ENCODE measurements at regions not wholly inside any gene's neighbourhood (a gene's known extent, or its start where the extent isn't known, plus 50 kb on each side); places are given as distances from the start of the nearest gene placed in this dataset.

- DNase-seq (ENCODE audit: low read depth): no peak
These were observed 337.3 kb upstream of the ARRDC4 start for GRCh38 chr15:97623091-97623661.

DNA sequence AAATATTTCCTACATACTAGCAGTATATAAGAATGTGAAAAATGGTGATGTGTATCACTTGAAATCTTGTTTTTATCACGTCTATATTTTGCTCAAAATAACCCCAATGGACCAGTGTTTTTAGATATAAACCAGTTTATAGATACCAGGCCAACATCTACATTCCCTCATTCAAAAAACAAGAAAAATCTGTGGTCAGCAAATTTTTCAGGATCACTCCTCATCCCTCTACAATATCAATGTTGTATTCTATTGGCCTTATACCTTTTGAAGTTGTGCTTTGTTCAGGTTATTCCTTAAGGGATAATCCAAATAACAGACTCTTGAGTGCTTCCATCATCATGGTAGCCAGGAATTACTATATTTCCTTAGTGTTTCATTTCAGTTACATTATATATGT, 332.9 kb upstream of the ARRDC4 start:
- no peak for DNase-seq (ENCODE audit: low read depth)

- DNase-seq (ENCODE audit: low read depth): no peak
These were observed 314.7 kb upstream of the ARRDC4 start for GRCh38 chr15:97645758-97646157.

DNA sequence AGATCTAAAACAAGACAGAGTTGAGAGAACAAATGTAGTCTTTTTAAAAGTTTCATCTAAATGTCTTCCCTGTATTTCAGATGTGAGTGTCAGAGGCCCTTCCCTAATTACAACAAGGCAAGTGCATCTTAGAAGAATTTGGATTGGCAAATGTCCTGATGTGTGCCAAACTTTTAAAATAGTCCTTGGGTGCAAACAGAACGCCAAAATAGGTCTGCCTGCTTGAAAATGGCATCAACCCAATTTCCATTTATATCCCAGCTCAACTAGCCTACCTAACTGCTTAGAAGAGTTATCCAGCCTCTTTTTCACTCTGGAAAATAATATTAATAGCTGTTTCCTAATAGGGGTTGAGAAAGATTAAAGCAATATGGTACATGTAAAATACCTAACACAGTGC, 311.8 kb upstream of the ARRDC4 start:
- DNase-seq (ENCODE audit: low read depth): no peak

- no peak for DNase-seq (ENCODE audit: low read depth)
These were observed 308.5 kb upstream of the ARRDC4 start for GRCh38 chr15:97652041-97652440.

DNA sequence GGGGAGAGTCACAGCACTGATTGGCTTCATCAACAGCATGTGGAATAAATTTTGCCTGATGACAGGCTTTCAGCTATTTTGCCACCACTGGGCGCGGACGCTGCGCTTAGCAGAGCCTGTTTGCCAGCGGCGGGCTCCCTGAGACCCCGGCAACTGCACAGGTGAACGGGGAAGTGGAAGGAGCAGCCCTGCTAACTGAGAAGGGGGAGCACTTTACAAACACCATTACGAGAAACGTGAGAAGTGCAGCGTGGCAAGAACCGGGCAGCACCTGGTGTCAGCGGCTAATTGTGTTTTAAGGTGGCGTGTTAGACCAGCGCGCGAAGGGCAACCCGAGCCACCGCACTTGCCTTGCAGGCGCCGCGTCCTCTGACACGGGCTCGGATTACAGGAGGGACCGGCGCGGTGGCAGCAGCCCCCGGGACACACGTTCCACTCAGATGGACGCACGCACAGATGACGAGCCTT, 307.8 kb upstream of the ARRDC4 start:
- no peak for DNase-seq (ENCODE audit: low read depth)

GRCh38 chr15:97653896-97654295, 306.6 kb upstream of the ARRDC4 start:
- DNase-seq (ENCODE audit: low read depth): no peak

DNA sequence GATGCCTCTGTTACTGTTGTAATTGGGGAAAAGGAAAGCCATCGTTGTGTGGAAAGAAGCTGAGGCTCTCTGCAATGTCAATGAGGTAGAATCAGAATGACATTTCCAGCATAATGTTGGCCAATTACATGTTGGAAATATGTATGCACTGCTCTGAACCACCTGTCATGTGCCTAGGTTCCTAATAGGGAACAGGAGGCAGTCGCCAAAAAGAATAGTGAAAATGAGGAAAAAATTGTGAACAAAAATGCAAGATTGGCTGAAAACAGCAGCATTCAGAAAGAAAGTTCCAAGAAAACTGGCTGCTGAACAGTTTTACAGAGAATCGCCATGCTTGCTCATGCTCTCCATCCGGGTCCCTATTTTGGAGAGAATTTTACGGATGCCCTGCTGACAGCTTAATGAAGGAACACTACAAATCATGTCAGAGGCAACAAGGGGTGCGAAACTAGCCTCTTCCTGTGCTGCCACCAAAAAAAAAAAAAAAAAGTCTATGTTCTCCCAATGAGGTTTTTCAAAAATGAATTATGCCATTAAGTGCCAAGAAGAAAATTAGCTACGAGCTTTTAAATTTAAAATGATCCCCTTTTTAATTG, 305.9 kb upstream of the ARRDC4 start:
- no peak for DNase-seq (ENCODE audit: low read depth)

DNA sequence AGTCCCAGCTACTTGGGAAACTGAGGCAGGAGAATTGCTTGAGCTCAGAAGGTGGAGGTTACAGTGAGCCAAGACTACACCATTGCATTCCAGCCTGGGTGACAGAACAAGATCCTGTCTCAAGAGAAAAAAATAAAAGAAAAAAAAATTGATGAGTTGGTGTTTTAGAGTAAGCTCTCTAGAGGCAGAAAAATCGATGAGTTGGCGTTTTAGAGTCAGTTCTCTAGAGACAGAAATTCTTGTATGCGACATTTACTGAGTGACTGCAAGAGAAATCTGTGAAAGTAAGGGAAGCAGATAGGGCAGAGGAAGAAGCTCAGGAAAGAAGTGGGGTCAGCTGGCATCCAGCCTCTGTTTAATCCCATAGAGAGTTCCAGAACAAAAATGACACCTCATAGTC, 298.7 kb upstream of the ARRDC4 start:
- DNase-seq (ENCODE audit: low read depth): no peak

DNA sequence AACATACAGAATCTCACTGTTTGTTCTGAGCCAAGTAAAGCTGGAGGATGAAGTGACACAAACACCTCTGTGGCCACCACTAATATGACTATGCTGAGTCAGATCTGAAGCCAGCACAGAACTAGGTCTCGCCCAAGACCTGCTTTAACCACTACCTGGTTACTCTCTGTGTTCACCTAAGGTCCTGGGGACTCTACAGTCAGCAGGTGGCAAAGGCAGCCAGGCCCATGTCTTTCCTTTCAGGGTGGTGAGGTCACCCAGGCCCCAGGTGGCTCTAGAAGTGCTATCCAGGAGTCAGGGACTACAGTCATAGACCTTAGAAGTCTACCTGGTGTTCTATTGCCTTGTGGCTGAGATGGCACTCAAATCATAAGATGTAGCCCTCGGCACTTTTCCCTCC, 287.9 kb upstream of the ARRDC4 start:
- no peak for DNase-seq (ENCODE audit: low read depth)

GRCh38 chr15:97678656-97679055, 281.8 kb upstream of the ARRDC4 start:
- no peak for DNase-seq (ENCODE audit: low read depth)

GRCh38 chr15:97679106-97679688, 281.3 kb upstream of the ARRDC4 start:
- no peak for DNase-seq (ENCODE audit: low read depth)

GRCh38 chr15:97680606-97681220, 279.8 kb upstream of the ARRDC4 start:
- DNase-seq (ENCODE audit: low read depth): no peak

DNA sequence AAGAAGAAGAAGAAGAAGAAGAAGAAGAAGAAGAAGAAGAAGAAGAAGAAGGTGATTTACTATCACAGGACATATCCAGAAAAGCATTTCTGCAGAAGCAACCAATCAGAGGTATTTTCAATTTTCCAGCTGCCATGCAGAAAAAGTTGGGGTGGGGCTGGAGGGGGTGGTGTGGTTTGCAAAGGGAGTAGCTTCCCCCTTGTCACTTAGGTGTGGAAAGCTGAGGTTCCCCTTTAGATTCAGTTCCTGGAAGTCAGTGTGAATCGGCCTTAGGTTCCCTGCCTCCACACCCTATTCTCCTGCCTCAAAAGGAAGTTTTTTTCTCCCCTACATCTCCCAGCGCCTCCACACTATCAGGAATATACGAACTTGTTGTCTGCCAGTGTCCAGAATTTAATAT, 276.7 kb upstream of the ARRDC4 start:
- no peak for DNase-seq (ENCODE audit: low read depth)

- no peak for DNase-seq (ENCODE audit: low read depth)
These were observed 276.3 kb upstream of the ARRDC4 start for GRCh38 chr15:97684249-97684648.

DNA sequence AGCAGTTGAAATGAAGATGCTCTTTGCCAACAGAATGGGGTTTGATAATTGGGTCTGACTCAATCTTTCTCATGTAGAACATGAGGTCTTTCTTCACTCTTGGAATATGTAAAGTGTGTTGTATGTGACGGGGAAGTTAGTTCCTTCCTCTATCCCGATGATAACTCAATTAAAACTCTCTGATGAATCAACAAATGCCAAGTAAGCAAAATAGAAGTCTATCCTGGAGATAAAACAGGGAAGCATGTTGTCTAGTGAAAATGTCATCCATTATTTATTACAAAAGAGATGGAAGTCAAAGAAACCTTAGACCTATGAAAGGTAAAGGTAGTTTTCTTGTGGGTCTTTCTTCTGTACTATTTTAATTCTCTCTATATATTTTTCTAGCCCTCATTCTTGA, 274.2 kb upstream of the ARRDC4 start:
- DNase-seq (ENCODE audit: low read depth): no peak

GRCh38 chr15:97687654-97688053, 272.8 kb upstream of the ARRDC4 start:
- DNase-seq (ENCODE audit: low read depth): no peak

- no peak for DNase-seq (ENCODE audit: low read depth)
These were observed 272.3 kb upstream of the ARRDC4 start for GRCh38 chr15:97688177-97688576.

- DNase-seq (ENCODE audit: low read depth): no peak
These were observed 271.6 kb upstream of the ARRDC4 start for GRCh38 chr15:97688886-97689285.

DNA sequence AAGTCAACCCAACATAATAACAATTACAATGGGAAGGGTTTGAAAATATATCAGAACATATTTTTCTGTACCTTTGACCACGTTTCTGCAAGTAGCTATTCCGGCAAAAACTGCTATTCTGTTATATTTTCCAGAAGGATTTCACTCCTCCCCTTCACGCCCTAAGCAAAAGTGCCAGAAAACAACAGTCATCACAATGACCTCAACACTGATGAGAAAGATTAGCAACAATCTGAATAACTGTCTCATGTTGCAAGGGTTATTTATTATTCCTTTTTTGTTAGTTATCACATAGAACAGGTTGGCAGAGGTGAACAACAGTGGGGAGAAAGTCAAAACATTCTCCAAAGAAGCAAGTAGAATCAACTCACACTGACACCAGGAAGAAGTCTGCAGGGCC, 269.4 kb upstream of the ARRDC4 start:
- DNase-seq (ENCODE audit: low read depth): no peak

DNA sequence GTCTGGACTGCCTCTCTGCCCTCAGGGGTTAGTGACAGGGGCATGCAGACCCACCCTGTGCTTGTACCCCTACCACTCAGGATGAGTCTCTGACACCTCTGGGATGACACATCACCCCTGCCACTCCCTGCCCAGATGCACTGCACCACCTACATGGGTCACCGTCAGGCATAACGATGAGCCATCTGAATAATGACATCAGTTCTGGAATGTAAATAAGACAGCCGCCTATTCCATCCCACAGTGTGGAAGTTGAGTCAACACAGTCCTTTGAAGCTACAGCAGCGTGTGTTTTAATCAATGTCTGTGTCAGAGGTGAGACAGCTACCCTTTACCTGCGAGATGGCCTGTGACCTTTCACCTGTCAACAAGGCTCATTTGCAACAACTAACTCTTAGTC, 268.7 kb upstream of the ARRDC4 start:
- no peak for DNase-seq (ENCODE audit: low read depth)

DNA sequence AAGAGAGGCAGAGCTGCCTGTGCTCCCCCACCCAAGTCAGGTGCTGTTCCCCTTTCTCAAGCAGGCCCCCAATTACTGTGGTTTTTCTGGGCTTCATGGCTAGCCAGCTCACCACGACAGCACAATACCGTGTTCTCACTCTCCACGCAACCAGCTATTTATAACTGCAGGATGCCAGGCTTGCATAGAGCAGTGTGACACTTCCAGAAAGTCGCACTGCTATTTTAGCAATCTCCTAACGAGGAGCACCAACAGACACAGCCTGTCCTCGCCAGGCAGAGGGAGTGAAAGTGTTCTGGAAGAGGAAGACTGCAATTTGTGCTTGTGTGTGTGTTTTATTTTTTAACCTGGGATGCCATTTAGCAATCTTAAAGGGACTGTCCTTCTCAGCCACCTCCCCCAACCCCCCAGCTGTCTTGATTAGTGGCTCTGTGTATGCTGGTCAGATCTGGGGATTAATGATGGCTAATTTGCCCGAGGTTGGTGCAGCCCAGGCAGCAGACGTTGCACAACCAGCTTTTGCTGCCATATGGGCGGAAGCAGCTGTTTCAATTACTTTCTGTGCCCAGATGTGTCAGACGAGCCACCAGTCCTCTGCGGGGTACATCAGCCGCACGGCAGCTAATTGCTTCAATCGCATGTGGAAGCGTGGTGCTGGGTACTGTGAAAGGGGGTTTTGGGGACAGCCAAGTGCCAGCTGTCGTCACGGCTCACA, 268.0 kb upstream of the ARRDC4 start:
- no peak for DNase-seq (ENCODE audit: low read depth)

- DNase-seq (ENCODE audit: low read depth): no peak
These were observed 266.0 kb upstream of the ARRDC4 start for GRCh38 chr15:97694456-97694855.
